ENCODE measurements at regions not wholly inside any gene's neighbourhood (a gene's known extent, or its start where the extent isn't known, plus 50 kb on each side); places are given as distances from the start of the nearest gene placed in this dataset.
"Not testable (repeated sequence)": the region's sequence is repeated elsewhere in the genome, so short reads cannot be mapped to it uniquely, and the experiment has no call there.

- no peak for TF ChIP-seq CTCF (IDR thresholded peaks at IDR 0.05; ENCODE audit: insufficient read depth, low read depth, low read length, missing control alignments)
- no peak overlapping the region for H3K4me3 ChIP-seq (ENCODE audit: low read depth, low read length)
- no peak for DNase-seq (ENCODE audit: low read depth)
Observed at GRCh38 chr7:106370542-106370941, 85.8 kb upstream of the NAMPT start.

GRCh38 chr7:106369816-106370215 lies 85.0 kb upstream of the NAMPT start:
- no peak for TF ChIP-seq CTCF (IDR thresholded peaks at IDR 0.05; ENCODE audit: insufficient read depth, low read depth, low read length, missing control alignments)
- DNase-seq (ENCODE audit: low read depth) = no peak
- H3K4me3 ChIP-seq (ENCODE audit: low read depth, low read length) = no peak overlapping the region

- TF ChIP-seq CTCF (IDR thresholded peaks at IDR 0.05; ENCODE audit: insufficient read depth, low read depth, low read length, missing control alignments) = no peak
- no peak for DNase-seq (ENCODE audit: low read depth)
Observed at GRCh38 chr7:106369352-106369751, 84.6 kb upstream of the NAMPT start.

GRCh38 chr7:106367664-106368063 lies 82.9 kb upstream of the NAMPT start:
- DNase-seq (ENCODE audit: low read depth) = no peak
- TF ChIP-seq CTCF (IDR thresholded peaks at IDR 0.05; ENCODE audit: insufficient read depth, low read depth, low read length, missing control alignments) = no peak
- H3K4me3 ChIP-seq (ENCODE audit: low read depth, low read length) = no peak overlapping the region

More at GRCh38 chr7:106369352-106369751, 84.6 kb upstream of the NAMPT start:
- H3K4me3 ChIP-seq (ENCODE audit: low read depth, low read length) = no peak overlapping the region

GRCh38 chr7:106367018-106367420 lies 82.2 kb upstream of the NAMPT start:
- H3K4me3 ChIP-seq (ENCODE audit: low read depth, low read length) = no peak overlapping the region
- peak; percentile 36 for DNase-seq (ENCODE audit: low read depth)
- peak; percentile 32 for TF ChIP-seq CTCF (IDR thresholded peaks at IDR 0.05; ENCODE audit: insufficient read depth, low read depth, low read length, missing control alignments)

GRCh38 chr7:106365252-106366005 lies 80.6 kb upstream of the NAMPT start:
- DNase-seq (ENCODE audit: low read depth) = peak; percentile 68
- no peak overlapping the region for H3K4me3 ChIP-seq (ENCODE audit: low read depth, low read length)
- no peak for TF ChIP-seq CTCF (IDR thresholded peaks at IDR 0.05; ENCODE audit: insufficient read depth, low read depth, low read length, missing control alignments)

- H3K4me3 ChIP-seq (ENCODE audit: low read depth, low read length); DNase-seq (ENCODE audit: low read depth): not testable (repeated sequence)
Observed at GRCh38 chr7:106362507-106362906, 77.7 kb upstream of the NAMPT start.

All from GM12865 (cell line).